ENCODE measurements at regions not wholly inside any gene's neighbourhood (a gene's known extent, or its start where the extent isn't known, plus 50 kb on each side); places are given as distances from the start of the nearest gene placed in this dataset.

DNA sequence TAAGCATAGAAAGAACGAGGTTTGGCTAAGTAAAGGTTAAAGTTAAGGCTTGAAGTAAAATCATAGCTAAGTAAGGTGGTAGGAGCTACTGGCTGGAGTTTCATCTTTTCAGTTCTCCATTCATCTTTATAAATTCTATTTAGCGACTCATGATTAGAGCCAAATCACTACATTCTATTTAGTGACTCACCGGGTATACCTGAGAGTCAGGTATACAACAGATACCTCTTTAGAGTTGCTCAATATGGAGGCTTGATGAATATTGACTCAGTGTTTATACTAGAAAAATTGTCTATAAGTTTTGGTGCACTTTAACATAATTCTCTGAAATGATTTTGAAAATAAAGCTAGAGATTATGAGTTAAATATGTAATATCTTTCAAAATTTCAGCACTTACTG, 328.8 kb upstream of the GRM7 start:
- Histone ChIP-seq H3K27ac (no peak overlapping the region), H3K4me1 (no peaks in the 10 kb centered on the region), H3K4me3 (no peak overlapping the region), H3K36me3 (no peaks in the 10 kb centered on the region), H3K27me3 (no peaks in the 10 kb centered on the region), H3K9me3 (peaks cover 0 to 13% (median 0%) of the 10 kb centered on the region in 12 donors)
- DNase-seq (no peak), ATAC-seq (no peak)
- TF ChIP-seq, protein P1, sequence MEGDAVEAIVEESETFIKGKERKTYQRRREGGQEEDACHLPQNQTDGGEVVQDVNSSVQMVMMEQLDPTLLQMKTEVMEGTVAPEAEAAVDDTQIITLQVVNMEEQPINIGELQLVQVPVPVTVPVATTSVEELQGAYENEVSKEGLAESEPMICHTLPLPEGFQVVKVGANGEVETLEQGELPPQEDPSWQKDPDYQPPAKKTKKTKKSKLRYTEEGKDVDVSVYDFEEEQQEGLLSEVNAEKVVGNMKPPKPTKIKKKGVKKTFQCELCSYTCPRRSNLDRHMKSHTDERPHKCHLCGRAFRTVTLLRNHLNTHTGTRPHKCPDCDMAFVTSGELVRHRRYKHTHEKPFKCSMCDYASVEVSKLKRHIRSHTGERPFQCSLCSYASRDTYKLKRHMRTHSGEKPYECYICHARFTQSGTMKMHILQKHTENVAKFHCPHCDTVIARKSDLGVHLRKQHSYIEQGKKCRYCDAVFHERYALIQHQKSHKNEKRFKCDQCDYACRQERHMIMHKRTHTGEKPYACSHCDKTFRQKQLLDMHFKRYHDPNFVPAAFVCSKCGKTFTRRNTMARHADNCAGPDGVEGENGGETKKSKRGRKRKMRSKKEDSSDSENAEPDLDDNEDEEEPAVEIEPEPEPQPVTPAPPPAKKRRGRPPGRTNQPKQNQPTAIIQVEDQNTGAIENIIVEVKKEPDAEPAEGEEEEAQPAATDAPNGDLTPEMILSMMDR (IDR thresholded peaks at IDR 0.05) = no peak
- no peak for TF ChIP-seq POLR2A (IDR thresholded peaks at IDR 0.05)
- 78 to 81% (median 79%) methylated on average over 3 of the region's 3 CpGs for WGBS, 4 donors
- intact Hi-C loops (cut with DNase I) = no loop called here

GRCh38 chr3:6540981-6541380, 319.9 kb upstream of the GRM7 start:
- no peaks in the 10 kb centered on the region for H3K36me3 ChIP-seq
- no peak for DNase-seq
- H3K4me1 ChIP-seq = no peaks in the 10 kb centered on the region
- no peak for ATAC-seq
- intact Hi-C loops (cut with DNase I) = no loop called here
- TF ChIP-seq, protein P1 (IDR thresholded peaks at IDR 0.05) = no peak
- no peak for TF ChIP-seq POLR2A (IDR thresholded peaks at IDR 0.05)
- H3K9me3 ChIP-seq = peaks cover 0 to 13% (median 0%) of the 10 kb centered on the region in 12 donors
- H3K27me3 ChIP-seq = no peaks in the 10 kb centered on the region
- H3K27ac ChIP-seq = no peak overlapping the region
- 59 to 78% (median 72%) methylated on average over 4 to 6 of the region's 6 CpGs for WGBS, 4 donors
- H3K4me3 ChIP-seq = no peak overlapping the region

GRCh38 chr3:6542795-6543194, 318.1 kb upstream of the GRM7 start:
- DNase-seq (no peak), ATAC-seq (no peak)
- intact Hi-C loops (cut with DNase I) = no loop called here
- no peaks in the 10 kb centered on the region for H3K27me3 ChIP-seq
- WGBS, 4 donors = 87 to 100% (median 95%) methylated on average over 3 of the region's 3 CpGs
- H3K36me3 ChIP-seq = no peaks in the 10 kb centered on the region
- no peak overlapping the region for H3K27ac ChIP-seq
- peaks cover 0 to 11% (median 0%) of the 10 kb centered on the region in 12 donors for H3K9me3 ChIP-seq
- TF ChIP-seq POLR2A (IDR thresholded peaks at IDR 0.05) = no peak
- TF ChIP-seq, protein P1 (IDR thresholded peaks at IDR 0.05) = no peak
- no peaks in the 10 kb centered on the region for H3K4me1 ChIP-seq
- H3K4me3 ChIP-seq = no peak overlapping the region

GRCh38 chr3:6549296-6549695, 311.6 kb upstream of the GRM7 start:
- Histone ChIP-seq H3K27me3 (no peaks in the 10 kb centered on the region), H3K9me3 (peaks cover 0 to 30% (median 11%) of the 10 kb centered on the region in 12 donors), H3K36me3 (no peaks in the 10 kb centered on the region), H3K4me3 (no peak overlapping the region), H3K4me1 (no peaks in the 10 kb centered on the region), H3K27ac (no peak overlapping the region)
- 84 to 90% (median 87%) methylated on average over 4 of the region's 4 CpGs for WGBS, 4 donors
- no peak for ATAC-seq
- no peak for DNase-seq
- intact Hi-C loops (cut with DNase I) = no loop called here
- TF ChIP-seq, protein P1 (IDR thresholded peaks at IDR 0.05) = no peak
- TF ChIP-seq POLR2A (IDR thresholded peaks at IDR 0.05) = no peak
